ENCODE measurements at regions not wholly inside any gene's neighbourhood (a gene's known extent, or its start where the extent isn't known, plus 50 kb on each side); places are given as distances from the start of the nearest gene placed in this dataset.

DNA sequence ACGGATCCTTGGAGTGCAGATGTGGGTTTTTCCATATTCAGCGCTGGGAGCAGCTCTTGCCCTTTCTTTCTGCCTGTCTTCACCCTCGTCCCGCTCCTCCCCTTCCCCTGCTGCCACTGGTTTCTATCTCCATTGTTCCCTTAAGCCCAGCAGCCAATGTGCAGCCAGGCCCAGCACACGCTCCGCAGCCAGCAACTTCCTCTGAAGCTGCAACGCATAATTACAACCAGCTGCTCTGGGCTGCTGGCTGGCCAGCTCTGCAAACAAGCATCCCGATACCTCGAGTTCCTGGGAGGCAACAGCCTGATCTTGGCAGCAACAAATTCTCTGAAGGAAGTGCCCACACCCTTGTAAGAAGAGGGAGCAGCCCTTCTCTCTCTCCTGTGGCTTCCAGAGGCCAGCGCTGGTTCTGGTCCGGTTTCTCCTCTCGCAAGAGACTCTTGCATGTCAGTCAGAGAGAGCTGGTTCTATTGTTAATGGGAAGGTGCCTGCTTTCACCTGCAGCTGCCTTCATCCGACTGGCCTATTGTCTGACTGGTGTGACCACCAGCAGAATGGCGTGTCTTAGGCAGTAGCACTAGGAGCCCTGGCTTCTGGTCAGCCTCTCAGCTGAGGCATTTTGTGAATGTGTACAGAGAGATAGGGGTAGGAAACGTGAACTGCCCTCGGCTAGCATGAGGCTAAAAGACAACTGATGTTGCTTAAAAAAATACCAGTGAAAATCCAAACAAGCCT, 83.8 kb upstream of the MAML3 start:
- TF ChIP-seq, protein P1, sequence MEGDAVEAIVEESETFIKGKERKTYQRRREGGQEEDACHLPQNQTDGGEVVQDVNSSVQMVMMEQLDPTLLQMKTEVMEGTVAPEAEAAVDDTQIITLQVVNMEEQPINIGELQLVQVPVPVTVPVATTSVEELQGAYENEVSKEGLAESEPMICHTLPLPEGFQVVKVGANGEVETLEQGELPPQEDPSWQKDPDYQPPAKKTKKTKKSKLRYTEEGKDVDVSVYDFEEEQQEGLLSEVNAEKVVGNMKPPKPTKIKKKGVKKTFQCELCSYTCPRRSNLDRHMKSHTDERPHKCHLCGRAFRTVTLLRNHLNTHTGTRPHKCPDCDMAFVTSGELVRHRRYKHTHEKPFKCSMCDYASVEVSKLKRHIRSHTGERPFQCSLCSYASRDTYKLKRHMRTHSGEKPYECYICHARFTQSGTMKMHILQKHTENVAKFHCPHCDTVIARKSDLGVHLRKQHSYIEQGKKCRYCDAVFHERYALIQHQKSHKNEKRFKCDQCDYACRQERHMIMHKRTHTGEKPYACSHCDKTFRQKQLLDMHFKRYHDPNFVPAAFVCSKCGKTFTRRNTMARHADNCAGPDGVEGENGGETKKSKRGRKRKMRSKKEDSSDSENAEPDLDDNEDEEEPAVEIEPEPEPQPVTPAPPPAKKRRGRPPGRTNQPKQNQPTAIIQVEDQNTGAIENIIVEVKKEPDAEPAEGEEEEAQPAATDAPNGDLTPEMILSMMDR (IDR thresholded peaks at IDR 0.05 in 2 of 3, conservative IDR thresholded peaks at IDR 0.05 in 1 of 3; ENCODE audit: control insufficient read depth in 2 of 3, extremely low read depth in 1 of 3, insufficient read depth in 1 of 3, low read depth in 3 of 3, low read length in 3 of 3) = no peak
- TF ChIP-seq HDAC2 (IDR thresholded peaks at IDR 0.05) = no peak
- TF ChIP-seq YY1 (IDR thresholded peaks at IDR 0.05; ENCODE audit: low read depth, low read length) = no peak
- no peak for TF ChIP-seq EGR1 (IDR thresholded peaks at IDR 0.05; ENCODE audit: borderline replicate concordance in 1 of 2, low read depth in 2 of 2, low read length in 2 of 2)
- TF ChIP-seq WRNIP1 (IDR thresholded peaks at IDR 0.05; ENCODE audit: borderline replicate concordance, low read depth, low read length) = no peak
- no peak for TF ChIP-seq POLR2A (IDR thresholded peaks at IDR 0.05; ENCODE audit: low read depth, low read length)
- TF ChIP-seq SIN3A (IDR thresholded peaks at IDR 0.05; ENCODE audit: low read depth, low read length) = no peak
- no peak for TF ChIP-seq SRF (IDR thresholded peaks at IDR 0.05; ENCODE audit: low read depth in 2 of 2, low read length in 2 of 2)
- no peak for TF ChIP-seq GATAD2B (conservative IDR thresholded peaks at IDR 0.05; ENCODE audit: low read depth)

Measured in GM12878 (cell line).